Spleen (tissue), 11 donors: ENCODE measurements at regions not wholly inside any gene's neighbourhood (a gene's known extent, or its start where the extent isn't known, plus 50 kb on each side); places are given as distances from the start of the nearest gene placed in this dataset.

Source experiments
- DNase-seq: peaks from one replicate; pipeline ENCODE4 v3.0.0-alpha.2; 2020
- H3K27ac ChIP-seq, 8 donors: fragments of 200-600 bp; sonication (generic) in 7 of 8; 1 replicate in 4 of 8; 2 replicates in 4 of 8; pipeline versions ENCODE4 v1.5.0 to v1.8.0; 2016 to 2021; ENCODE audit warnings: inconsistent platforms in 4 of 8, mild to moderate bottlenecking in 4 of 8, moderate library complexity in 1 of 8
- H3K27me3 ChIP-seq, 7 donors: fragments of 200-600 bp; sonication (generic) in 6 of 7; replicated peaks in 1 of 7; 1 replicate in 4 of 7; 2 replicates in 3 of 7; pipeline versions ENCODE4 v1.5.0 to v1.8.0; 2016 to 2021; ENCODE audit warnings: inconsistent platforms in 3 of 7, mild to moderate bottlenecking in 1 of 7
- H3K36me3 ChIP-seq, 6 donors: fragments of 200-600 bp; sonication (generic) in 5 of 6; 1 replicate in 4 of 6; 2 replicates in 2 of 6; pipeline versions ENCODE4 v1.5.0 to v1.8.0; 2016 to 2021; ENCODE audit warnings: inconsistent platforms in 2 of 6
- H3K4me1 ChIP-seq, 6 donors: fragments of 200-600 bp; sonication (generic) in 5 of 6; 1 replicate in 3 of 6; 2 replicates in 3 of 6; pipeline versions ENCODE4 v1.5.0 to v1.8.0; 2016 to 2021; ENCODE audit warnings: inconsistent platforms in 3 of 6
- H3K4me3 ChIP-seq, 8 donors: fragments of 200-600 bp; sonication (generic) in 7 of 8; 1 replicate in 4 of 8; 2 replicates in 4 of 8; pipeline versions ENCODE4 v1.5.0 to v1.8.0; 2016 to 2021; ENCODE audit warnings: inconsistent platforms in 4 of 8, mild to moderate bottlenecking in 4 of 8, moderate library complexity in 2 of 8
- H3K9me3 ChIP-seq, 8 donors: fragments of 200-600 bp; sonication (generic) in 7 of 8; 1 replicate in 4 of 8; 2 replicates in 4 of 8; pipeline versions ENCODE4 v1.5.0 to v1.8.0; 2016 to 2021; ENCODE audit warnings: inconsistent platforms in 4 of 8
- CTCF ChIP-seq, 11 experiments: fragments of 200-600 bp in 7 of 11; fragments of 450-650 bp in 4 of 11; sonication (generic) in 4 of 11; IDR thresholded peaks in 8 of 11; conservative IDR thresholded peaks in 3 of 11; 1 replicate in 7 of 11; 2 replicates in 4 of 11; pipeline versions ENCODE4 v1.4.0 to v1.8.0; 2016 to 2021; ENCODE audit warnings: antibody characterized with exemption in 11 of 11, inconsistent platforms in 4 of 11, mild to moderate bottlenecking in 1 of 11
- POLR2A ChIP-seq, 3 donors: fragments of 450-650 bp; IDR thresholded peaks; one replicate each; pipeline ENCODE4 v1.5.1; 2017; ENCODE audit warnings: antibody characterized with exemption in 3 of 3, mild to moderate bottlenecking in 1 of 3
- POLR2AphosphoS5 ChIP-seq, 3 donors: sonication (generic); formaldehyde crosslinking; IDR thresholded peaks; one replicate each; pipeline ENCODE4 v1.5.1; 2017; ENCODE audit warnings: antibody characterized with exemption in 3 of 3
- WGBS, 5 donors: extraction: QIAGEN DNeasy Blood & Tissue Kit in 3 of 5; methylation state at CpG; one replicate each; pipeline versions ENCODE4 v1.1.5 to v1.1.7; 2013 to 2018; 5-methylcytosine and 5-hydroxymethylcytosine counted together
- intact Hi-C: fragments of 100-400 bp; cut with DNase I; formaldehyde crosslinking; loops from one replicate; pipeline ENCODE4 v1.15.0; 2023; ENCODE audit warnings: low total_unique reads
- donor health status: healthy with polysubstance abuse.
- donor health status: DM: no; HTN: no; CAD: no; lungs with moderate emphysema.
- donor health status: DM: no; HTN: no; CAD: no.
- donor health status: Bipolar disorder and iron deficiency.
- donor health status: healthy.
- donor health status: DM: no; HTN: no; CAD: no.
- donor health status: DM: yes; HTN: yes; CAD: no.

- H3K36me3 ChIP-seq: no peaks in the 10 kb centered on the region
- H3K27ac ChIP-seq: no peak overlapping the region
Observed at GRCh38 chr18:57281519-57281918, 70.8 kb upstream of the ST8SIA3 start.

GRCh38 chr18:57286949-57287348 lies 65.4 kb upstream of the ST8SIA3 start:
- DNase-seq: no peak
- H3K27me3 ChIP-seq: peaks cover 0 to 17% (median 0%) of the 10 kb centered on the region in 7 donors
- H3K9me3 ChIP-seq: peaks cover 0 to 32% (median 9%) of the 10 kb centered on the region in 8 donors
- no peaks in the 10 kb centered on the region for H3K36me3 ChIP-seq
- H3K27ac ChIP-seq: no peak overlapping the region
- no peaks in the 10 kb centered on the region for H3K4me1 ChIP-seq
- no peak overlapping the region for H3K4me3 ChIP-seq
- 63 to 86% (median 71%) methylated on average over 2 of the region's 2 CpGs for WGBS, 5 donors
- intact Hi-C loops: no loop called here
- TF ChIP-seq CTCF (IDR thresholded peaks at IDR 0.05 in 8 of 11, conservative IDR thresholded peaks at IDR 0.05 in 3 of 11) (no peak), POLR2AphosphoS5 (IDR thresholded peaks at IDR 0.05) (no peak), POLR2A (IDR thresholded peaks at IDR 0.05) (no peak)

More at GRCh38 chr18:57281519-57281918, 70.8 kb upstream of the ST8SIA3 start:
- intact Hi-C loops: no loop called here
- Histone ChIP-seq H3K4me1 (no peaks in the 10 kb centered on the region), H3K9me3 (peaks cover 0 to 15% (median 0%) of the 10 kb centered on the region in 8 donors), H3K27me3 (peaks cover 0 to 10% (median 0%) of the 10 kb centered on the region in 7 donors), H3K4me3 (no peak overlapping the region)
- DNase-seq: no peak
- WGBS, 5 donors: 84 to 94% (median 87%) methylated on average over 5 of the region's 5 CpGs
- no peak for TF ChIP-seq CTCF (IDR thresholded peaks at IDR 0.05 in 8 of 11, conservative IDR thresholded peaks at IDR 0.05 in 3 of 11)
- TF ChIP-seq POLR2A (IDR thresholded peaks at IDR 0.05): no peak
- no peak for TF ChIP-seq POLR2AphosphoS5 (IDR thresholded peaks at IDR 0.05)

- Histone ChIP-seq H3K27ac (no peak overlapping the region), H3K27me3 (peaks cover 0 to 17% (median 0%) of the 10 kb centered on the region in 7 donors), H3K36me3 (no peaks in the 10 kb centered on the region), H3K9me3 (peaks cover 0 to 32% (median 9%) of the 10 kb centered on the region in 8 donors), H3K4me3 (no peak overlapping the region), H3K4me1 (no peaks in the 10 kb centered on the region)
- TF ChIP-seq POLR2A (IDR thresholded peaks at IDR 0.05) (no peak), POLR2AphosphoS5 (IDR thresholded peaks at IDR 0.05) (no peak), CTCF (IDR thresholded peaks at IDR 0.05 in 8 of 11, conservative IDR thresholded peaks at IDR 0.05 in 3 of 11) (no peak)
- intact Hi-C loops: no loop called here
- DNase-seq: no peak
- 81 to 84% (median 83%) methylated on average over 2 of the region's 2 CpGs for WGBS, 5 donors
Observed at GRCh38 chr18:57287766-57288165, 64.6 kb upstream of the ST8SIA3 start.

- intact Hi-C loops: no loop called here
- no peak overlapping the region for H3K4me3 ChIP-seq
- 61 to 77% (median 70%) methylated on average over 2 of the region's 2 CpGs for WGBS, 5 donors
- no peak for DNase-seq
- peaks cover 0 to 7% (median 4%) of the 10 kb centered on the region in 8 donors for H3K9me3 ChIP-seq
- H3K27me3 ChIP-seq: peaks cover 0 to 13% (median 0%) of the 10 kb centered on the region in 7 donors
- H3K36me3 ChIP-seq: no peaks in the 10 kb centered on the region
- H3K27ac ChIP-seq: no peak overlapping the region
- no peaks in the 10 kb centered on the region for H3K4me1 ChIP-seq
- TF ChIP-seq POLR2A (IDR thresholded peaks at IDR 0.05): no peak
Observed at GRCh38 chr18:57294547-57294946, 57.8 kb upstream of the ST8SIA3 start.

- TF ChIP-seq POLR2A (IDR thresholded peaks at IDR 0.05) (no peak), CTCF (IDR thresholded peaks at IDR 0.05 in 8 of 11, conservative IDR thresholded peaks at IDR 0.05 in 3 of 11) (no peak), POLR2AphosphoS5 (IDR thresholded peaks at IDR 0.05) (no peak)
- H3K9me3 ChIP-seq: no peaks in the 10 kb centered on the region
- H3K36me3 ChIP-seq: no peaks in the 10 kb centered on the region
- peaks cover 0 to 21% (median 0%) of the 10 kb centered on the region in 7 donors for H3K27me3 ChIP-seq
- no peaks in the 10 kb centered on the region for H3K4me1 ChIP-seq
- intact Hi-C loops: no loop called here
- H3K27ac ChIP-seq: no peak overlapping the region
- DNase-seq: no peak
- H3K4me3 ChIP-seq: no peak overlapping the region
Observed at GRCh38 chr18:57296336-57296735, 56.0 kb upstream of the ST8SIA3 start.
